GM23338 (cell line): ENCODE measurements at regions not wholly inside any gene's neighbourhood (a gene's known extent, or its start where the extent isn't known, plus 50 kb on each side); places are given as distances from the start of the nearest gene placed in this dataset.

Source experiments
- ATAC-seq: fragments of 200-7000 bp; cut with Tn5 transposase; 3 replicates; pipeline ENCODE4 v1.9.1; 2020
- DNase-seq: peaks from one replicate; pipeline ENCODE4 v3.0.0-alpha.2; 2015; ENCODE audit warnings: low spot score
- H2AFZ ChIP-seq: fragments of 200-600 bp; sonication (generic); 2 replicates; pipeline ENCODE4 v1.8.0; 2016; ENCODE audit warnings: antibody characterized with exemption, mild to moderate bottlenecking, moderate library complexity
- H3F3A ChIP-seq: fragments of 200-600 bp; sonication (generic); replicated peaks from 2 replicates; pipeline ENCODE4 v1.8.0; 2017; ENCODE audit warnings: antibody characterized with exemption, mixed run types, low read depth
- H3K27ac ChIP-seq: fragments of 200-600 bp; sonication (generic); 2 replicates; pipeline ENCODE4 v1.6.1; 2016; ENCODE audit warnings: low read depth
- H3K27me3 ChIP-seq: fragments of 200-600 bp; sonication (generic); 2 replicates; pipeline ENCODE4 v1.8.0; 2016; ENCODE audit warnings: mild to moderate bottlenecking, mixed run types, moderate library complexity; ENCODE audit not compliant: insufficient read depth
- H3K36me3 ChIP-seq: fragments of 200-600 bp; sonication (generic); 2 replicates; pipeline ENCODE4 v1.8.0; 2016; ENCODE audit warnings: mild to moderate bottlenecking; ENCODE audit not compliant: insufficient read depth
- H3K4me1 ChIP-seq: fragments of 200-600 bp; sonication (generic); 2 replicates; pipeline ENCODE4 v1.8.0; 2016; ENCODE audit warnings: mild to moderate bottlenecking, moderate library complexity; ENCODE audit not compliant: insufficient read depth
- H3K4me2 ChIP-seq: fragments of 200-600 bp; sonication (generic); 2 replicates; pipeline ENCODE4 v1.7.1; 2017; ENCODE audit warnings: mixed run types
- H3K4me3 ChIP-seq: fragments of 200-600 bp; sonication (generic); 2 replicates; pipeline ENCODE4 v1.6.1; 2016; ENCODE audit warnings: mixed run types
- H3K79me2 ChIP-seq: fragments of 200-600 bp; sonication (generic); replicated peaks from 2 replicates; pipeline ENCODE4 v1.8.0; 2017; ENCODE audit warnings: mild to moderate bottlenecking; ENCODE audit not compliant: insufficient read depth
- H3K9me2 ChIP-seq: fragments of 200-600 bp; sonication (generic); 2 replicates; pipeline ENCODE4 v1.8.0; 2017; ENCODE audit not compliant: insufficient read depth
- H4K20me1 ChIP-seq: fragments of 200-600 bp; sonication (generic); replicated peaks from 2 replicates; pipeline ENCODE4 v1.8.0; 2017; ENCODE audit warnings: mild to moderate bottlenecking; ENCODE audit not compliant: insufficient read depth
- H3K27ac Mint-ChIP-seq: 2 replicates; pipeline ENCODE4 v1.8.0; 2020; ENCODE audit warnings: inconsistent platforms, mild to moderate bottlenecking, moderate library complexity, mixed read lengths
- H3K27me3 Mint-ChIP-seq: 3 replicates; pipeline ENCODE4 v1.8.0; 2022; ENCODE audit warnings: low read depth, mild to moderate bottlenecking, moderate library complexity, mixed read lengths, inconsistent platforms; ENCODE audit not compliant: insufficient read depth, poor library complexity
- H3K36me3 Mint-ChIP-seq: 3 replicates; pipeline ENCODE4 v1.8.0; 2021; ENCODE audit warnings: low read depth, mild to moderate bottlenecking, inconsistent platforms, moderate library complexity, mixed read lengths
- H3K4me1 Mint-ChIP-seq: 3 replicates; pipeline ENCODE4 v1.8.0; 2020; ENCODE audit warnings: mild to moderate bottlenecking, inconsistent platforms, mixed read lengths
- H3K4me3 Mint-ChIP-seq: 3 replicates; pipeline ENCODE4 v1.8.0; 2021; ENCODE audit warnings: moderate library complexity, mild to moderate bottlenecking, inconsistent platforms, mixed read lengths
- H3K9me3 Mint-ChIP-seq: 3 replicates; pipeline ENCODE4 v1.8.0; 2020; ENCODE audit warnings: moderate library complexity, mild to moderate bottlenecking, inconsistent platforms, mixed read lengths
- CREB1 ChIP-seq: fragments of 250-450 bp; sonication (Bioruptor Pico); IDR thresholded peaks from 2 replicates; pipeline ENCODE4 v1.5.0; 2020; ENCODE audit warnings: low read depth, mild to moderate bottlenecking, moderate library complexity
- EZH2 ChIP-seq: fragments of 200-600 bp; sonication (generic); IDR thresholded peaks from one replicate; pipeline ENCODE4 v1.8.0; 2017; ENCODE audit warnings: antibody characterized with exemption, mild to moderate bottlenecking, low read depth; ENCODE audit not compliant: unreplicated experiment
- EZH2phosphoT487 ChIP-seq: fragments of 200-600 bp; sonication (generic); IDR thresholded peaks from one replicate; pipeline ENCODE4 v1.8.1; 2018; ENCODE audit warnings: antibody characterized with exemption; ENCODE audit not compliant: unreplicated experiment
- JUNB ChIP-seq: IDR thresholded peaks from one replicate; pipeline ENCODE4 v1.6.1; 2016; ENCODE audit warnings: antibody characterized with exemption; ENCODE audit not compliant: unreplicated experiment
- NANOG ChIP-seq: IDR thresholded peaks from 2 replicates; pipeline ENCODE4 v1.6.1; 2016; ENCODE audit warnings: antibody characterized with exemption, borderline replicate concordance
- POLR2AphosphoS5 ChIP-seq: IDR thresholded peaks from 2 replicates; pipeline ENCODE4 v1.6.1; 2016; ENCODE audit warnings: antibody characterized with exemption, low read depth
- STAT1 ChIP-seq: IDR thresholded peaks from one replicate; pipeline ENCODE4 v1.6.1; 2016; ENCODE audit warnings: antibody characterized with exemption; ENCODE audit not compliant: unreplicated experiment
- ZNF114 ChIP-seq: fragments of 250-450 bp; sonication (Bioruptor Pico); IDR thresholded peaks from 2 replicates; pipeline ENCODE4 v1.5.0; 2020; ENCODE audit warnings: mild to moderate bottlenecking, moderate library complexity
- ZNF331 ChIP-seq: fragments of 250-450 bp; sonication (Bioruptor Pico); IDR thresholded peaks from 2 replicates; pipeline ENCODE4 v1.5.0; 2020; ENCODE audit warnings: low read depth, mild to moderate bottlenecking, moderate library complexity
- TF ChIP-seq, protein P1 (sequence below): fragments of 250-450 bp; sonication (Bioruptor Pico); IDR thresholded peaks from 2 replicates; pipeline ENCODE4 v1.5.0; 2020; ENCODE audit warnings: mild to moderate bottlenecking, moderate library complexity
- TF ChIP-seq, protein P2 (sequence below): IDR thresholded peaks from one replicate; pipeline ENCODE4 v1.6.1; 2018; ENCODE audit warnings: antibody characterized with exemption; ENCODE audit not compliant: unreplicated experiment
- TF ChIP-seq, protein P3 (sequence below), 2 experiments: fragments of 200-600 bp in 1 of 2; sonication (generic) in 1 of 2; conservative IDR thresholded peaks; 2 replicates each; pipeline versions ENCODE4 v1.5.1 to v1.6.1; 2016 to 2017; ENCODE audit warnings: antibody characterized with exemption in 2 of 2, low read depth in 2 of 2, mild to moderate bottlenecking in 2 of 2, moderate library complexity in 1 of 2
- TF ChIP-seq, protein P4 (sequence below): IDR thresholded peaks from 2 replicates; pipeline ENCODE4 v1.6.1; 2016; ENCODE audit warnings: antibody characterized with exemption

DNA sequence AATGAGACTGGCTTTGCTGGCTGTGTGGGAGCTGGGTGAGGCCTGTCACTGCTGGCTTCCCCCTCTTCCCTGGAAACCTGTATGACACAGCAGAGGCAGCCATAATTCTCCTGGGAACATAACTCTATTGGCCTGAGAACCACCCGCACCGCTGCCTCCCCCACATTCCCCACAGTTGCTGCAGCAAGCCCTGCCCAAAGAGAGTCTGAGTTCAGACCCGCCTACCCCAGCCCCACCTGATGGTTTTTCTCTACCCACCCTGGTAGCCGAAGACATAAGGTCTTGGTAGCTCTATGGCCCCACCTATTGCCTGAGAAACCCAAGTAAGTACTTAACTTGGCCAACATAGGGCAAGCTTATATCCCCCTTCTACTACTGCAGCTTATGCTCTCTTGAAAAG, 174.8 kb downstream of the C11orf91 start (continued):
- TF ChIP-seq, protein P1, sequence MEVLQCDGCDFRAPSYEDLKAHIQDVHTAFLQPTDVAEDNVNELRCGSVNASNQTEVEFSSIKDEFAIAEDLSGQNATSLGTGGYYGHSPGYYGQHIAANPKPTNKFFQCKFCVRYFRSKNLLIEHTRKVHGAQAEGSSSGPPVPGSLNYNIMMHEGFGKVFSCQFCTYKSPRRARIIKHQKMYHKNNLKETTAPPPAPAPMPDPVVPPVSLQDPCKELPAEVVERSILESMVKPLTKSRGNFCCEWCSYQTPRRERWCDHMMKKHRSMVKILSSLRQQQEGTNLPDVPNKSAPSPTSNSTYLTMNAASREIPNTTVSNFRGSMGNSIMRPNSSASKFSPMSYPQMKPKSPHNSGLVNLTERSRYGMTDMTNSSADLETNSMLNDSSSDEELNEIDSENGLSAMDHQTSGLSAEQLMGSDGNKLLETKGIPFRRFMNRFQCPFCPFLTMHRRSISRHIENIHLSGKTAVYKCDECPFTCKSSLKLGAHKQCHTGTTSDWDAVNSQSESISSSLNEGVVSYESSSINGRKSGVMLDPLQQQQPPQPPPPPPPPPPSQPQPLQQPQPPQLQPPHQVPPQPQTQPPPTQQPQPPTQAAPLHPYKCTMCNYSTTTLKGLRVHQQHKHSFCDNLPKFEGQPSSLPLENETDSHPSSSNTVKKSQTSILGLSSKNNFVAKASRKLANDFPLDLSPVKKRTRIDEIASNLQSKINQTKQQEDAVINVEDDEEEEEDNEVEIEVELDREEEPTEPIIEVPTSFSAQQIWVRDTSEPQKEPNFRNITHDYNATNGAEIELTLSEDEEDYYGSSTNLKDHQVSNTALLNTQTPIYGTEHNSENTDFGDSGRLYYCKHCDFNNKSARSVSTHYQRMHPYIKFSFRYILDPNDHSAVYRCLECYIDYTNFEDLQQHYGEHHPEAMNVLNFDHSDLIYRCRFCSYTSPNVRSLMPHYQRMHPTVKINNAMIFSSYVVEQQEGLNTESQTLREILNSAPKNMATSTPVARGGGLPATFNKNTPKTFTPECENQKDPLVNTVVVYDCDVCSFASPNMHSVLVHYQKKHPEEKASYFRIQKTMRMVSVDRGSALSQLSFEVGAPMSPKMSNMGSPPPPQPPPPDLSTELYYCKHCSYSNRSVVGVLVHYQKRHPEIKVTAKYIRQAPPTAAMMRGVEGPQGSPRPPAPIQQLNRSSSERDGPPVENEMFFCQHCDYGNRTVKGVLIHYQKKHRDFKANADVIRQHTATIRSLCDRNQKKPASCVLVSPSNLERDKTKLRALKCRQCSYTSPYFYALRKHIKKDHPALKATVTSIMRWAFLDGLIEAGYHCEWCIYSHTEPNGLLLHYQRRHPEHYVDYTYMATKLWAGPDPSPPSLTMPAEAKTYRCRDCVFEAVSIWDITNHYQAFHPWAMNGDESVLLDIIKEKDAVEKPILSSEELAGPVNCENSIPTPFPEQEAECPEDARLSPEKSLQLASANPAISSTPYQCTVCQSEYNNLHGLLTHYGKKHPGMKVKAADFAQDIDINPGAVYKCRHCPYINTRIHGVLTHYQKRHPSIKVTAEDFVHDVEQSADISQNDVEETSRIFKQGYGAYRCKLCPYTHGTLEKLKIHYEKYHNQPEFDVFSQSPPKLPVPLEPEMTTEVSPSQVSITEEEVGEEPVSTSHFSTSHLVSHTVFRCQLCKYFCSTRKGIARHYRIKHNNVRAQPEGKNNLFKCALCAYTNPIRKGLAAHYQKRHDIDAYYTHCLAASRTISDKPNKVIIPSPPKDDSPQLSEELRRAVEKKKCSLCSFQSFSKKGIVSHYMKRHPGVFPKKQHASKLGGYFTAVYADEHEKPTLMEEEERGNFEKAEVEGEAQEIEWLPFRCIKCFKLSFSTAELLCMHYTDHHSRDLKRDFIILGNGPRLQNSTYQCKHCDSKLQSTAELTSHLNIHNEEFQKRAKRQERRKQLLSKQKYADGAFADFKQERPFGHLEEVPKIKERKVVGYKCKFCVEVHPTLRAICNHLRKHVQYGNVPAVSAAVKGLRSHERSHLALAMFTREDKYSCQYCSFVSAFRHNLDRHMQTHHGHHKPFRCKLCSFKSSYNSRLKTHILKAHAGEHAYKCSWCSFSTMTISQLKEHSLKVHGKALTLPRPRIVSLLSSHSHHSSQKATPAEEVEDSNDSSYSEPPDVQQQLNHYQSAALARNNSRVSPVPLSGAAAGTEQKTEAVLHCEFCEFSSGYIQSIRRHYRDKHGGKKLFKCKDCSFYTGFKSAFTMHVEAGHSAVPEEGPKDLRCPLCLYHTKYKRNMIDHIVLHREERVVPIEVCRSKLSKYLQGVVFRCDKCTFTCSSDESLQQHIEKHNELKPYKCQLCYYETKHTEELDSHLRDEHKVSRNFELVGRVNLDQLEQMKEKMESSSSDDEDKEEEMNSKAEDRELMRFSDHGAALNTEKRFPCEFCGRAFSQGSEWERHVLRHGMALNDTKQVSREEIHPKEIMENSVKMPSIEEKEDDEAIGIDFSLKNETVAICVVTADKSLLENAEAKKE (CRISPR knock-in tag), result 0 out of 2 replicates have a peak, but pooled peaks have one; percentile 1

DNA sequence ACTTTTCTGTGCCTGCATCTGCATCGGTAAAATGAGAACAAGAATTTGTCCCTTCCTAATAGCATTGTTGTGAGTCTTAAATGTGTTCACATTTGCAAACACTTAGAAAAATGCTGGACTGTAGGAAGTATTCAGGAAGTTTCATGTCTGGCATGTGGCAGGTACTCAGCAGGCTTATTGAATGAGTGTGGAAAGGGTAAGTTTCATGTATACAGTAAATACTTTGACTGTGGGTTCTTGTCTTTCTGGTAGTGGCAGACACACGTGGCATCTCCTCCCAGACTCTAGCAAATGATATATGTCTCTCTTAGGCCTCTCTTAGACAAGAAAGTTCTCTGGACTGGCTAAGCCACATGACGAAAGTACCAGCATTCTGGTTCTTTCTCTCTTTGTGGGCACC, 179.2 kb downstream of the C11orf91 start:
- Mint-ChIP-seq H3K4me1 (peaks cover 14% of the 10 kb centered on the region; the same call in 2 of the 3 replicates), H3K27ac (no peak overlapping the region), H3K9me3 (no peaks in the 10 kb centered on the region), H3K27me3 (peaks cover 1% of the 10 kb centered on the region), H3K36me3 (no peaks in the 10 kb centered on the region), H3K4me3 (no peak overlapping the region)
- no peaks in the 10 kb centered on the region for H3K27me3 ChIP-seq
- no peaks in the 10 kb centered on the region for H4K20me1 ChIP-seq
- no peaks in the 10 kb centered on the region for H3K79me2 ChIP-seq
- H3K27ac ChIP-seq, result no peak overlapping the region; the same call in 1 of the 2 replicates
- no peak overlapping the region for H3K4me2 ChIP-seq
- H3K9me2 ChIP-seq, result no peaks in the 10 kb centered on the region
- no peaks in the 10 kb centered on the region for H3F3A ChIP-seq
- no peak overlapping the region for H3K4me3 ChIP-seq
- no peak for ATAC-seq
- no peaks in the 10 kb centered on the region for H3K4me1 ChIP-seq
- H2AFZ ChIP-seq, result peak overlapping the region; percentile 45; the same call in 1 of the 2 replicates
- DNase-seq, result no peak
- H3K36me3 ChIP-seq, result no peaks in the 10 kb centered on the region
- TF ChIP-seq JUNB (no peak), ZNF114 (CRISPR knock-in tag) (no peak), CREB1 (no peak), STAT1 (no peak), POLR2AphosphoS5 (no peak), ZNF331 (CRISPR knock-in tag) (no peak), EZH2 (no peak), NANOG (no peak), EZH2phosphoT487 (no peak)
- TF ChIP-seq, protein P2, sequence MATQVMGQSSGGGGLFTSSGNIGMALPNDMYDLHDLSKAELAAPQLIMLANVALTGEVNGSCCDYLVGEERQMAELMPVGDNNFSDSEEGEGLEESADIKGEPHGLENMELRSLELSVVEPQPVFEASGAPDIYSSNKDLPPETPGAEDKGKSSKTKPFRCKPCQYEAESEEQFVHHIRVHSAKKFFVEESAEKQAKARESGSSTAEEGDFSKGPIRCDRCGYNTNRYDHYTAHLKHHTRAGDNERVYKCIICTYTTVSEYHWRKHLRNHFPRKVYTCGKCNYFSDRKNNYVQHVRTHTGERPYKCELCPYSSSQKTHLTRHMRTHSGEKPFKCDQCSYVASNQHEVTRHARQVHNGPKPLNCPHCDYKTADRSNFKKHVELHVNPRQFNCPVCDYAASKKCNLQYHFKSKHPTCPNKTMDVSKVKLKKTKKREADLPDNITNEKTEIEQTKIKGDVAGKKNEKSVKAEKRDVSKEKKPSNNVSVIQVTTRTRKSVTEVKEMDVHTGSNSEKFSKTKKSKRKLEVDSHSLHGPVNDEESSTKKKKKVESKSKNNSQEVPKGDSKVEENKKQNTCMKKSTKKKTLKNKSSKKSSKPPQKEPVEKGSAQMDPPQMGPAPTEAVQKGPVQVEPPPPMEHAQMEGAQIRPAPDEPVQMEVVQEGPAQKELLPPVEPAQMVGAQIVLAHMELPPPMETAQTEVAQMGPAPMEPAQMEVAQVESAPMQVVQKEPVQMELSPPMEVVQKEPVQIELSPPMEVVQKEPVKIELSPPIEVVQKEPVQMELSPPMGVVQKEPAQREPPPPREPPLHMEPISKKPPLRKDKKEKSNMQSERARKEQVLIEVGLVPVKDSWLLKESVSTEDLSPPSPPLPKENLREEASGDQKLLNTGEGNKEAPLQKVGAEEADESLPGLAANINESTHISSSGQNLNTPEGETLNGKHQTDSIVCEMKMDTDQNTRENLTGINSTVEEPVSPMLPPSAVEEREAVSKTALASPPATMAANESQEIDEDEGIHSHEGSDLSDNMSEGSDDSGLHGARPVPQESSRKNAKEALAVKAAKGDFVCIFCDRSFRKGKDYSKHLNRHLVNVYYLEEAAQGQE, result no peak
- TF ChIP-seq, protein P3, sequence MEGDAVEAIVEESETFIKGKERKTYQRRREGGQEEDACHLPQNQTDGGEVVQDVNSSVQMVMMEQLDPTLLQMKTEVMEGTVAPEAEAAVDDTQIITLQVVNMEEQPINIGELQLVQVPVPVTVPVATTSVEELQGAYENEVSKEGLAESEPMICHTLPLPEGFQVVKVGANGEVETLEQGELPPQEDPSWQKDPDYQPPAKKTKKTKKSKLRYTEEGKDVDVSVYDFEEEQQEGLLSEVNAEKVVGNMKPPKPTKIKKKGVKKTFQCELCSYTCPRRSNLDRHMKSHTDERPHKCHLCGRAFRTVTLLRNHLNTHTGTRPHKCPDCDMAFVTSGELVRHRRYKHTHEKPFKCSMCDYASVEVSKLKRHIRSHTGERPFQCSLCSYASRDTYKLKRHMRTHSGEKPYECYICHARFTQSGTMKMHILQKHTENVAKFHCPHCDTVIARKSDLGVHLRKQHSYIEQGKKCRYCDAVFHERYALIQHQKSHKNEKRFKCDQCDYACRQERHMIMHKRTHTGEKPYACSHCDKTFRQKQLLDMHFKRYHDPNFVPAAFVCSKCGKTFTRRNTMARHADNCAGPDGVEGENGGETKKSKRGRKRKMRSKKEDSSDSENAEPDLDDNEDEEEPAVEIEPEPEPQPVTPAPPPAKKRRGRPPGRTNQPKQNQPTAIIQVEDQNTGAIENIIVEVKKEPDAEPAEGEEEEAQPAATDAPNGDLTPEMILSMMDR (conservative IDR thresholded peaks at IDR 0.05; ENCODE audit: low read depth in 2 of 2), result no peak
- TF ChIP-seq, protein P4, sequence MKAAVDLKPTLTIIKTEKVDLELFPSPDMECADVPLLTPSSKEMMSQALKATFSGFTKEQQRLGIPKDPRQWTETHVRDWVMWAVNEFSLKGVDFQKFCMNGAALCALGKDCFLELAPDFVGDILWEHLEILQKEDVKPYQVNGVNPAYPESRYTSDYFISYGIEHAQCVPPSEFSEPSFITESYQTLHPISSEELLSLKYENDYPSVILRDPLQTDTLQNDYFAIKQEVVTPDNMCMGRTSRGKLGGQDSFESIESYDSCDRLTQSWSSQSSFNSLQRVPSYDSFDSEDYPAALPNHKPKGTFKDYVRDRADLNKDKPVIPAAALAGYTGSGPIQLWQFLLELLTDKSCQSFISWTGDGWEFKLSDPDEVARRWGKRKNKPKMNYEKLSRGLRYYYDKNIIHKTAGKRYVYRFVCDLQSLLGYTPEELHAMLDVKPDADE, result no peak
